Colonic mucosa (tissue), 4 donors: ENCODE measurements at regions not wholly inside any gene's neighbourhood (a gene's known extent, or its start where the extent isn't known, plus 50 kb on each side); places are given as distances from the start of the nearest gene placed in this dataset.

ENCODE experiments used
- DNase-seq: peaks from one replicate; pipeline ENCODE4 v3.0.0-alpha.2; 2020
- H3K27ac ChIP-seq: fragments of 200-600 bp; one replicate; pipeline ENCODE4 v1.8.0; 2021
- H3K27me3 ChIP-seq: fragments of 200-600 bp; one replicate; pipeline ENCODE4 v1.8.0; 2021
- H3K36me3 ChIP-seq: fragments of 200-600 bp; one replicate; pipeline ENCODE4 v1.8.0; 2021
- H3K4me1 ChIP-seq: fragments of 200-600 bp; one replicate; pipeline ENCODE4 v1.8.0; 2021; ENCODE audit warnings: mild to moderate bottlenecking
- H3K4me3 ChIP-seq: fragments of 200-600 bp; one replicate; pipeline ENCODE4 v1.8.0; 2021
- H3K9ac ChIP-seq, 2 donors: one replicate each; pipeline ENCODE4 v1.7.0; 2013; ENCODE audit warnings: control low read depth in 2 of 2, low read depth in 2 of 2, low read length in 2 of 2
- H3K9me3 ChIP-seq: fragments of 200-600 bp; one replicate; pipeline ENCODE4 v1.8.0; 2021
- CTCF ChIP-seq: fragments of 200-600 bp; IDR thresholded peaks from one replicate; pipeline ENCODE4 v1.8.0; 2022; ENCODE audit warnings: antibody characterized with exemption, mild to moderate bottlenecking
- intact Hi-C: fragments of 100-400 bp; cut with DNase I; formaldehyde crosslinking; loops from one replicate; pipeline ENCODE4 v1.14.1; 2022
- donor health status: healthy.
- donor health status: DM: no; HTN: no; CAD: no.
- donor health status: DM: no; HTN: no; CAD: no.

GRCh38 chr2:121960251-121960650 is 204.8 kb downstream of the TSN start:
- Histone ChIP-seq H3K27me3 (no peaks in the 10 kb centered on the region), H3K27ac (no peak overlapping the region), H3K36me3 (no peaks in the 10 kb centered on the region), H3K4me3 (no peak overlapping the region), H3K4me1 (no peaks in the 10 kb centered on the region), H3K9me3 (no peaks in the 10 kb centered on the region), H3K9ac (no peak overlapping the region)
- intact Hi-C loops = no loop called here
- DNase-seq = no peak
- TF ChIP-seq CTCF = no peak

- no peak for DNase-seq
- H3K9me3 ChIP-seq = no peaks in the 10 kb centered on the region
- no peak overlapping the region for H3K4me3 ChIP-seq
- intact Hi-C loops = no loop called here
- no peaks in the 10 kb centered on the region for H3K27me3 ChIP-seq
- TF ChIP-seq CTCF = no peak
- H3K36me3 ChIP-seq = no peaks in the 10 kb centered on the region
- no peak overlapping the region for H3K27ac ChIP-seq
- H3K4me1 ChIP-seq = no peaks in the 10 kb centered on the region
- no peak overlapping the region for H3K9ac ChIP-seq
Observed at GRCh38 chr2:121961761-121962160, 206.3 kb downstream of the TSN start.

GRCh38 chr2:121965661-121966060 is 210.2 kb downstream of the TSN start:
- TF ChIP-seq CTCF = no peak
- Histone ChIP-seq H3K27ac (no peak overlapping the region), H3K4me3 (no peak overlapping the region), H3K27me3 (no peaks in the 10 kb centered on the region), H3K9me3 (no peaks in the 10 kb centered on the region), H3K4me1 (no peaks in the 10 kb centered on the region), H3K36me3 (no peaks in the 10 kb centered on the region), H3K9ac (no peak overlapping the region)
- no peak for DNase-seq
- intact Hi-C loops = no loop called here

GRCh38 chr2:121966663-121967062 is 211.2 kb downstream of the TSN start:
- H3K9me3 ChIP-seq = no peaks in the 10 kb centered on the region
- DNase-seq = no peak
- no peaks in the 10 kb centered on the region for H3K27me3 ChIP-seq
- TF ChIP-seq CTCF = no peak
- intact Hi-C loops = no loop called here
- no peaks in the 10 kb centered on the region for H3K36me3 ChIP-seq
- no peak overlapping the region for H3K27ac ChIP-seq
- no peaks in the 10 kb centered on the region for H3K4me1 ChIP-seq
- H3K9ac ChIP-seq = no peak overlapping the region
- H3K4me3 ChIP-seq = no peak overlapping the region

GRCh38 chr2:121969166-121969565 is 213.7 kb downstream of the TSN start:
- no peak for DNase-seq
- Histone ChIP-seq H3K9me3 (no peaks in the 10 kb centered on the region), H3K4me3 (no peak overlapping the region), H3K36me3 (no peaks in the 10 kb centered on the region), H3K27me3 (no peaks in the 10 kb centered on the region), H3K27ac (no peak overlapping the region), H3K9ac (no peak overlapping the region), H3K4me1 (no peaks in the 10 kb centered on the region)
- intact Hi-C loops = no loop called here
- TF ChIP-seq CTCF = no peak
